Erythroblast (primary cell): ENCODE measurements at regions not wholly inside any gene's neighbourhood (a gene's known extent, or its start where the extent isn't known, plus 50 kb on each side); places are given as distances from the start of the nearest gene placed in this dataset.

Experiments
- GATA1 ChIP-seq: IDR thresholded peaks from 2 replicates; pipeline ENCODE4 v1.6.1; 2011; ENCODE audit warnings: low read depth, mild to moderate bottlenecking, control low read depth, low read length, moderate library complexity
- POLR2A ChIP-seq: IDR thresholded peaks from 2 replicates; pipeline ENCODE4 v1.6.1; 2011; ENCODE audit warnings: mild to moderate bottlenecking, low read length

- TF ChIP-seq POLR2A (no peak), GATA1 (no peak)
Measured at GRCh38 chr9:80504601-80505230, 933.0 kb downstream of the TLE4 start.
